HL-60 (cell line): ENCODE measurements at regions not wholly inside any gene's neighbourhood (a gene's known extent, or its start where the extent isn't known, plus 50 kb on each side); places are given as distances from the start of the nearest gene placed in this dataset.

Experiments used
- GABPA ChIP-seq: IDR thresholded peaks from 2 replicates; pipeline ENCODE4 v1.6.1; 2012; ENCODE audit warnings: low read depth
- POLR2AphosphoS5 ChIP-seq: IDR thresholded peaks from 2 replicates; pipeline ENCODE4 v1.6.1; 2012; ENCODE audit warnings: low read depth
- TF ChIP-seq, protein P1 (sequence below): IDR thresholded peaks from one replicate; pipeline ENCODE4 v1.5.1; 2011; ENCODE audit warnings: low read length, control low read depth, inconsistent platforms; ENCODE audit not compliant: insufficient read depth

GRCh38 chr7:153529100-153529499 lies 523.1 kb upstream of the DPP6 start:
- TF ChIP-seq, protein P1, sequence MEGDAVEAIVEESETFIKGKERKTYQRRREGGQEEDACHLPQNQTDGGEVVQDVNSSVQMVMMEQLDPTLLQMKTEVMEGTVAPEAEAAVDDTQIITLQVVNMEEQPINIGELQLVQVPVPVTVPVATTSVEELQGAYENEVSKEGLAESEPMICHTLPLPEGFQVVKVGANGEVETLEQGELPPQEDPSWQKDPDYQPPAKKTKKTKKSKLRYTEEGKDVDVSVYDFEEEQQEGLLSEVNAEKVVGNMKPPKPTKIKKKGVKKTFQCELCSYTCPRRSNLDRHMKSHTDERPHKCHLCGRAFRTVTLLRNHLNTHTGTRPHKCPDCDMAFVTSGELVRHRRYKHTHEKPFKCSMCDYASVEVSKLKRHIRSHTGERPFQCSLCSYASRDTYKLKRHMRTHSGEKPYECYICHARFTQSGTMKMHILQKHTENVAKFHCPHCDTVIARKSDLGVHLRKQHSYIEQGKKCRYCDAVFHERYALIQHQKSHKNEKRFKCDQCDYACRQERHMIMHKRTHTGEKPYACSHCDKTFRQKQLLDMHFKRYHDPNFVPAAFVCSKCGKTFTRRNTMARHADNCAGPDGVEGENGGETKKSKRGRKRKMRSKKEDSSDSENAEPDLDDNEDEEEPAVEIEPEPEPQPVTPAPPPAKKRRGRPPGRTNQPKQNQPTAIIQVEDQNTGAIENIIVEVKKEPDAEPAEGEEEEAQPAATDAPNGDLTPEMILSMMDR: no peak
- no peak for TF ChIP-seq POLR2AphosphoS5
- TF ChIP-seq GABPA: no peak
